ENCODE measurements at regions not wholly inside any gene's neighbourhood (a gene's known extent, or its start where the extent isn't known, plus 50 kb on each side); places are given as distances from the start of the nearest gene placed in this dataset.

DNA sequence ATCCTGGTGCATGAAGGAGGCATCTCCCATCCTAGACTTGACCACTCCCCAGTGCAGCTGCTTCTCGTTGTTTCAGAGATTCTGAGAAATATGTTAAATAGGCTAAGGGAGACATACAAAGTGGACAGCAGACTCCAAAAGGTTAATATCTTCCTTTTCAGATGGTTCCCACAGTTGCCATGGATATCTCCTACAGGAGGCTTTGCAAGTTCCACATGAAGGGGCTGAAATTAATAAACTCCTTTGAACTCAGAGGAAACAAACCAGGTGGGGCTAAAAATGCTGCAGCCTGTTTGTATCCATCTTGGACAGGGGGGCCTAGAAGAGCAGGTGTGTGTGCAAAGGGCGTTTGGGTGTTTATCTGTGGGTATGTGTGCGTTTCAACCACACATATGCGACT, 257.4 kb upstream of the XYLT1 start:
- Histone ChIP-seq H3K27ac (ENCODE audit: insufficient read depth, low read length, poor library complexity, severe bottlenecking) (no peak overlapping the region), H3K27me3 (ENCODE audit: control insufficient read depth, insufficient read depth, low read length) (no peaks in the 10 kb centered on the region), H3K4me3 (ENCODE audit: low read depth, low read length) (no peak overlapping the region), H3K9me3 (ENCODE audit: control insufficient read depth in 2 of 2, low read length in 2 of 2) (no peaks in the 10 kb centered on the region), H3K4me1 (ENCODE audit: control insufficient read depth, insufficient read depth, low read length, poor library complexity, severe bottlenecking) (no peaks in the 10 kb centered on the region), H3K36me3 (ENCODE audit: control insufficient read depth, insufficient read depth, low read length) (no peaks in the 10 kb centered on the region)
- Mint-ChIP-seq H3K27ac (no peak overlapping the region), H3K4me3 (no peak overlapping the region), H3K36me3 (no peaks in the 10 kb centered on the region), H3K27me3 (peaks cover 5% of the 10 kb centered on the region), H3K9me3 (peaks cover 0 to 11% (median 6%) of the 10 kb centered on the region in 7 donors), H3K4me1 (no peaks in the 10 kb centered on the region)
- DNase-seq (no peak), ATAC-seq (ENCODE audit: low read depth in 2 of 2) (no peak)

DNA sequence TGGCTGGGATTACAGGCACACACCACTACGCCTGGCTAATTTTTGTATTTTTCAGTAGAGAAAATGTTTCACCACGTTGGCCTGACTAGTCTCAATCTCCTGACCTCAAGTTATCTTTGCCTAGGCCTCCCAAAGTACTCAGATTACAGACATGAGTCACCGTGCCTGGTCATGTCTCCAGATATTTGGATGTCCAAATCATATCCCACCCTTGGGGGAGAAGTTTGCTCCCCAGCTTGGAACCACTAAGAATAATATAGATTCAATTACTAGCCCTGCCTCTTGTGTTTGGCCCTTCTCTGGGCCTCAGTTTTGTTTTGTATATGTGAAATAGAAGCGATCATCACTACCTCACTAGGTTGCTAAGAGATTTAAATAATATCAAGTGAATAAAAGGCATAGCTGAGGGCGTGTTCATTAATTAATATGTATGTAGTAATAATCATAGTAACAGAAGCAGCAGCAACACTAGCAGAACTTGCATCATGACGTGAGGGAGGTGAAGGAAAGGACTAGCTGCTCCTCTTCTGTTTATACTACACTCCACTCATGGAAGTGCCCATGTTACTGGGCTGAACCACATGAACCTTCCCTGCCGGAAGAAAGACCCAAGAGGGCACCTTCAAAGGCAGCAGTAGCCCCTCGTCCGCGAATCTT, 253.6 kb upstream of the XYLT1 start:
- H3K4me3 Mint-ChIP-seq, result peak overlapping the region in 1 of 4 donors; percentile 32
- H3K36me3 Mint-ChIP-seq, result no peaks in the 10 kb centered on the region
- Histone ChIP-seq H3K36me3 (ENCODE audit: control insufficient read depth, insufficient read depth, low read length) (no peaks in the 10 kb centered on the region), H3K9me3 (ENCODE audit: control insufficient read depth in 2 of 2, low read length in 2 of 2) (no peaks in the 10 kb centered on the region), H3K27ac (ENCODE audit: insufficient read depth, low read length, poor library complexity, severe bottlenecking) (no peak overlapping the region), H3K27me3 (ENCODE audit: control insufficient read depth, insufficient read depth, low read length) (peaks cover 3% of the 10 kb centered on the region), H3K4me3 (ENCODE audit: low read depth, low read length) (no peak overlapping the region), H3K4me1 (ENCODE audit: control insufficient read depth, insufficient read depth, low read length, poor library complexity, severe bottlenecking) (no peaks in the 10 kb centered on the region)
- no peak overlapping the region for H3K27ac Mint-ChIP-seq
- no peaks in the 10 kb centered on the region for H3K4me1 Mint-ChIP-seq
- DNase-seq (no peak), ATAC-seq (ENCODE audit: low read depth in 2 of 2) (no peak)
- peaks cover 0 to 7% (median 0%) of the 10 kb centered on the region in 7 donors for H3K9me3 Mint-ChIP-seq
- peaks cover 6% of the 10 kb centered on the region for H3K27me3 Mint-ChIP-seq

GRCh38 chr16:17723531-17724134, 252.9 kb upstream of the XYLT1 start:
- Mint-ChIP-seq H3K27me3 (peaks cover 9% of the 10 kb centered on the region), H3K36me3 (no peaks in the 10 kb centered on the region), H3K4me1 (no peaks in the 10 kb centered on the region), H3K9me3 (peaks cover 0 to 5% (median 0%) of the 10 kb centered on the region in 7 donors), H3K27ac (no peak overlapping the region), H3K4me3 (peak overlapping the region in 1 of 4 donors; percentile 32)
- Histone ChIP-seq H3K27me3 (ENCODE audit: control insufficient read depth, insufficient read depth, low read length) (peaks cover 3% of the 10 kb centered on the region), H3K4me3 (ENCODE audit: low read depth, low read length) (no peak overlapping the region), H3K27ac (ENCODE audit: insufficient read depth, low read length, poor library complexity, severe bottlenecking) (no peak overlapping the region), H3K36me3 (ENCODE audit: control insufficient read depth, insufficient read depth, low read length) (no peaks in the 10 kb centered on the region), H3K9me3 (ENCODE audit: control insufficient read depth in 2 of 2, low read length in 2 of 2) (no peaks in the 10 kb centered on the region), H3K4me1 (ENCODE audit: control insufficient read depth, insufficient read depth, low read length, poor library complexity, severe bottlenecking) (no peaks in the 10 kb centered on the region)
- no peak for DNase-seq
- ATAC-seq (ENCODE audit: low read depth in 2 of 2), result no peak

GRCh38 chr16:17718495-17718894, 247.7 kb upstream of the XYLT1 start:
- no peak overlapping the region for H3K27ac Mint-ChIP-seq

DNA sequence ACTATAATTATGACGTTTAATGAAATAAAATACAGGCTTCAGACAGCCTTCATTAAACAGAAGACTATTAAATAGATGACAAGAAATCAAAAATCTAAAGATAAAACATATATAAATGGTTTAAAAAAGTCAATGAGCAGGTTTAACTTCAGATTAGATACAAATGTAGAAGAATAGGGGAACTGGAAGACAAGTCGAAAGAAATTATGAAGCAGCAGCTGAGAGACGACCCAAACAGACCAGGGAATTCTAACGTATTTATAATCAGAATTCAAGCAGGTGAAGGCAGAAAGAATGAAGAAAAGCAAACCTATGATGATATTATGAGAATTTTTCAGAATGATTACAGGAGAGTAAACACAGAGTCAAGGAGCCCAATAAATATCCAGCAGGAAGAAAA, 235.1 kb upstream of the XYLT1 start:
- no peaks in the 10 kb centered on the region for H3K27me3 ChIP-seq (ENCODE audit: control insufficient read depth, insufficient read depth, low read length)
- Mint-ChIP-seq H3K4me1 (no peaks in the 10 kb centered on the region), H3K4me3 (no peak overlapping the region), H3K36me3 (no peaks in the 10 kb centered on the region), H3K27ac (no peak overlapping the region), H3K9me3 (peaks cover 0 to 7% (median 1%) of the 10 kb centered on the region in 7 donors), H3K27me3 (no peaks in the 10 kb centered on the region)
- ATAC-seq (ENCODE audit: low read depth in 2 of 2) (no peak), DNase-seq (no peak)
- no peak overlapping the region for H3K27ac ChIP-seq (ENCODE audit: insufficient read depth, low read length, poor library complexity, severe bottlenecking)
- no peaks in the 10 kb centered on the region for H3K36me3 ChIP-seq (ENCODE audit: control insufficient read depth, insufficient read depth, low read length)
- no peaks in the 10 kb centered on the region for H3K4me1 ChIP-seq (ENCODE audit: control insufficient read depth, insufficient read depth, low read length, poor library complexity, severe bottlenecking)
- no peak overlapping the region for H3K4me3 ChIP-seq (ENCODE audit: low read depth, low read length)
- peaks cover 0 to 3% of the 10 kb centered on the region in 2 experiments for H3K9me3 ChIP-seq (ENCODE audit: control insufficient read depth in 2 of 2, low read length in 2 of 2)

More at GRCh38 chr16:17718495-17718894, 247.7 kb upstream of the XYLT1 start:
- Mint-ChIP-seq H3K27me3 (peaks cover 15% of the 10 kb centered on the region), H3K9me3 (peaks cover 0 to 6% (median 2%) of the 10 kb centered on the region in 7 donors), H3K4me1 (no peaks in the 10 kb centered on the region), H3K4me3 (no peak overlapping the region), H3K36me3 (no peaks in the 10 kb centered on the region)
- peaks cover 3% of the 10 kb centered on the region for H3K27me3 ChIP-seq (ENCODE audit: control insufficient read depth, insufficient read depth, low read length)
- DNase-seq (no peak), ATAC-seq (ENCODE audit: low read depth in 2 of 2) (no peak)
- no peak overlapping the region for H3K4me3 ChIP-seq (ENCODE audit: low read depth, low read length)
- no peak overlapping the region for H3K27ac ChIP-seq (ENCODE audit: insufficient read depth, low read length, poor library complexity, severe bottlenecking)
- H3K4me1 ChIP-seq (ENCODE audit: control insufficient read depth, insufficient read depth, low read length, poor library complexity, severe bottlenecking), result no peaks in the 10 kb centered on the region
- no peaks in the 10 kb centered on the region for H3K36me3 ChIP-seq (ENCODE audit: control insufficient read depth, insufficient read depth, low read length)
- H3K9me3 ChIP-seq (ENCODE audit: control insufficient read depth in 2 of 2, low read length in 2 of 2), result no peaks in the 10 kb centered on the region

DNA sequence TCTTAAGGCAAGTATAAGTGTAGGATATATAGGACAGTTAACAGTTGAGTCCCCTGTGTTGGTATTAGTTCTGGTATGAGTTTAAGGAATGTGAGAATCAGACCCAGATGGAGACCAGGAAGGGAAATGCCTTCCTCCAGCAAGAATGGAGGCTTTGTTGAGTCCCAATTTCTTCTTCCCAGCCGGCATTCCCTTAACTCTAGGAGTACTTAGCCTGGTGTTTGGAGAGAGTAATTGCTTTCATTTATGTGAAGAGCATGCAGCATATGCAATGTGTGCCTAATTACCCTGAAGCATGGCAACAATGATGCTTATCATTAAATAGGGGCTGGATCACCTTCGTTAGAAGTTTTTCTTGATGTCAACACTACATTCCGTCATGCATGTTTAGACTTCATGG, 225.9 kb upstream of the XYLT1 start:
- no peak overlapping the region for H3K27ac ChIP-seq (ENCODE audit: insufficient read depth, low read length, poor library complexity, severe bottlenecking)
- H3K4me3 ChIP-seq (ENCODE audit: low read depth, low read length), result no peak overlapping the region
- H3K27ac Mint-ChIP-seq, result no peak overlapping the region
- no peaks in the 10 kb centered on the region for H3K9me3 ChIP-seq (ENCODE audit: control insufficient read depth in 2 of 2, low read length in 2 of 2)
- no peaks in the 10 kb centered on the region for H3K27me3 ChIP-seq (ENCODE audit: control insufficient read depth, insufficient read depth, low read length)
- no peaks in the 10 kb centered on the region for H3K27me3 Mint-ChIP-seq
- ATAC-seq (ENCODE audit: low read depth in 2 of 2) (no peak), DNase-seq (no peak)
- no peak overlapping the region for H3K4me3 Mint-ChIP-seq
- no peaks in the 10 kb centered on the region for H3K36me3 ChIP-seq (ENCODE audit: control insufficient read depth, insufficient read depth, low read length)
- H3K4me1 Mint-ChIP-seq, result no peaks in the 10 kb centered on the region
- peaks cover 0 to 3% (median 0%) of the 10 kb centered on the region in 7 donors for H3K9me3 Mint-ChIP-seq
- H3K36me3 Mint-ChIP-seq, result no peaks in the 10 kb centered on the region
- no peaks in the 10 kb centered on the region for H3K4me1 ChIP-seq (ENCODE audit: control insufficient read depth, insufficient read depth, low read length, poor library complexity, severe bottlenecking)

DNA sequence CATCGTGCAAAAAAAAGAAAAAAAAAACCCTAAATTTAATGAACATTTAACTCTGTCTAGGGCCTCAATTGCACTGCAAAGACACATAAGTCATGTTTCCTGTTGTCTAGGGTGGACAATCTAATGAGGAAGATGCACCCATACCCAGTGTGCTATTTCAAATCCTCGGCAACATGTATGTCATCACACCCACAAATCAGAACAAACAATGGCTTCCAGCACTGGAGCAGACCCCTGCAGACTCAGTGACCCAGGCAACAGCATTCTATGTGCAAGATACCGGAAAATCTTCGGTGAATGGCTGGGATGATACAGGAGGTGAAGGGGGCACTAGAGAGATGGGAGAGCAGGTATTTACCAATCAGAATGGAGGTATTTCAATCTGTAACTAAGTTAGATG, 221.7 kb upstream of the XYLT1 start:
- Histone ChIP-seq H3K27ac (ENCODE audit: insufficient read depth, low read length, poor library complexity, severe bottlenecking) (no peak overlapping the region), H3K27me3 (ENCODE audit: control insufficient read depth, insufficient read depth, low read length) (no peaks in the 10 kb centered on the region), H3K36me3 (ENCODE audit: control insufficient read depth, insufficient read depth, low read length) (no peaks in the 10 kb centered on the region), H3K9me3 (ENCODE audit: control insufficient read depth in 2 of 2, low read length in 2 of 2) (no peaks in the 10 kb centered on the region), H3K4me1 (ENCODE audit: control insufficient read depth, insufficient read depth, low read length, poor library complexity, severe bottlenecking) (no peaks in the 10 kb centered on the region), H3K4me3 (ENCODE audit: low read depth, low read length) (no peak overlapping the region)
- Mint-ChIP-seq H3K4me3 (no peak overlapping the region), H3K4me1 (no peaks in the 10 kb centered on the region), H3K27me3 (peaks cover 9% of the 10 kb centered on the region), H3K36me3 (no peaks in the 10 kb centered on the region), H3K9me3 (peaks cover 0 to 3% (median 0%) of the 10 kb centered on the region in 7 donors), H3K27ac (no peak overlapping the region)
- DNase-seq, result no peak
- ATAC-seq (ENCODE audit: low read depth in 2 of 2), result no peak

DNA sequence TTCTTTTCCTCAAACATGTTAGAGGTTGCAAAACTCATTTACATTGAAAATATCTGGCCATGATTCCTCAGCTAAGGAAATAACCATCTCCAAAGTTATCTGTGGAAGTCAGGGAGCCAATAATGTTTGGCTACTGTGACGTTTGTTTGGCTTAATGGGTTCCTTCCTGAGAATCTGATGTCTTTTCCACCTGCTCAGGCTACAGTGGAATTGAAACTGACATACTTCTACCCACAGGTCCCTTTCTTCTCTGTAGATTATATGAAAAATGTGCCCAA, 221.1 kb upstream of the XYLT1 start:
- no peaks in the 10 kb centered on the region for H3K36me3 Mint-ChIP-seq
- no peak for ATAC-seq (ENCODE audit: low read depth in 2 of 2)
- no peak overlapping the region for H3K27ac Mint-ChIP-seq
- no peaks in the 10 kb centered on the region for H3K4me1 Mint-ChIP-seq
- Histone ChIP-seq H3K4me1 (ENCODE audit: control insufficient read depth, insufficient read depth, low read length, poor library complexity, severe bottlenecking) (no peaks in the 10 kb centered on the region), H3K9me3 (ENCODE audit: control insufficient read depth in 2 of 2, low read length in 2 of 2) (no peaks in the 10 kb centered on the region), H3K4me3 (ENCODE audit: low read depth, low read length) (no peak overlapping the region), H3K36me3 (ENCODE audit: control insufficient read depth, insufficient read depth, low read length) (no peaks in the 10 kb centered on the region), H3K27me3 (ENCODE audit: control insufficient read depth, insufficient read depth, low read length) (no peaks in the 10 kb centered on the region), H3K27ac (ENCODE audit: insufficient read depth, low read length, poor library complexity, severe bottlenecking) (no peak overlapping the region)
- DNase-seq, result no peak
- no peaks in the 10 kb centered on the region for H3K9me3 Mint-ChIP-seq
- H3K4me3 Mint-ChIP-seq, result no peak overlapping the region
- peaks cover 9% of the 10 kb centered on the region for H3K27me3 Mint-ChIP-seq
